GM12891 (cell line): ENCODE measurements at regions not wholly inside any gene's neighbourhood (a gene's known extent, or its start where the extent isn't known, plus 50 kb on each side); places are given as distances from the start of the nearest gene placed in this dataset.

Experiments used
- POLR2A ChIP-seq: IDR thresholded peaks from 2 replicates; pipeline ENCODE4 v1.6.1; 2011; ENCODE audit warnings: low read depth, low read length, control low read depth
- POLR2AphosphoS5 ChIP-seq: IDR thresholded peaks from 2 replicates; pipeline ENCODE4 v1.6.1; 2011; ENCODE audit warnings: low read depth, low read length, control low read depth
- TAF1 ChIP-seq: IDR thresholded peaks from 2 replicates; pipeline ENCODE4 v1.6.1; 2011; ENCODE audit warnings: low read depth, low read length, control low read depth

DNA sequence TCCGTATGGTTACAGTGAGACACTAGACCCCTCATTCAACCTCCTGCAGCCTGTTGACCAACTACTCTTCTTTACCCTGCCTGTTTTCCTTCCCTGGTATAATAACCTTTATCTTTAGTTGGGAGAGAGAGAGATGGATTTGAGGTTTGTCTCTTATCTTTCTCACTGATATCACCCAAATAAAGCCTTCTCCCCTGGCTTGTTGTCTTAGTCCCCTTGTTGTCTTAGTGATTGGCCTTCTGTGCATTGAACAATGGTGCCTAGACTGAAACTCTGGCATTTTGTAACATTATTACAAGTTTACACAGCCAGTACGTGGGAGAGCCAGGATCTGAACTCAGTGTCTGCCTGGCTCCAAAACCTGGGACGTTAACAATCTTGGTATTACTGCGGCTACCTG, 560.8 kb downstream of the HS3ST4 start:
- no peak for TF ChIP-seq POLR2A
- no peak for TF ChIP-seq POLR2AphosphoS5
- no peak for TF ChIP-seq TAF1
